ENCODE measurements at regions not wholly inside any gene's neighbourhood (a gene's known extent, or its start where the extent isn't known, plus 50 kb on each side); places are given as distances from the start of the nearest gene placed in this dataset.

- no peak for TF ChIP-seq FOSL1 (IDR thresholded peaks at IDR 0.05; ENCODE audit: low read depth)
These were observed 836.9 kb upstream of the HS3ST1 start (continued) for GRCh38 chr4:12265554-12265953.

GRCh38 chr4:12260453-12260852 lies 831.8 kb upstream of the HS3ST1 start:
- DNase-seq (ENCODE audit: low read depth, low spot score), result no peak

More at GRCh38 chr4:12260453-12260852, 831.8 kb upstream of the HS3ST1 start:
- Histone ChIP-seq H3K4me1 (ENCODE audit: control insufficient read depth in 1 of 2, insufficient read depth in 2 of 2, low read length in 2 of 2) (no peaks in the 10 kb centered on the region), H3K9me2 (ENCODE audit: insufficient read depth) (no peaks in the 10 kb centered on the region), H2AFZ (ENCODE audit: low read depth, low read length, poor library complexity, severe bottlenecking) (no peak overlapping the region), H3K9ac (ENCODE audit: low read length) (no peak overlapping the region), H3K36me3 (ENCODE audit: control insufficient read depth in 1 of 2, insufficient read depth in 2 of 2, low read length in 2 of 2) (no peaks in the 10 kb centered on the region), H3K9me3 (ENCODE audit: control insufficient read depth in 1 of 2, insufficient read depth in 1 of 2, low read depth in 1 of 2, low read length in 2 of 2) (no peaks in the 10 kb centered on the region), H3K79me2 (ENCODE audit: insufficient read depth, low read length) (no peaks in the 10 kb centered on the region), H4K20me1 (ENCODE audit: insufficient read depth) (no peaks in the 10 kb centered on the region), H3K4me3 (replicated peaks in 1 of 2; ENCODE audit: low read depth in 1 of 2, low read length in 2 of 2) (no peak overlapping the region), H3K27me3 (ENCODE audit: insufficient read depth, low read length) (no peaks in the 10 kb centered on the region), H3K4me2 (ENCODE audit: low read length) (no peak overlapping the region), H3K27ac (ENCODE audit: low read depth, low read length) (no peak overlapping the region)
- TF ChIP-seq YY1 (IDR thresholded peaks at IDR 0.05; ENCODE audit: extremely low read depth, insufficient replicate concordance, low read depth, low read length) (no peak), ZBTB33 (IDR thresholded peaks at IDR 0.05; ENCODE audit: extremely low read depth, insufficient replicate concordance, low read length) (no peak), TCF7L2 (IDR thresholded peaks at IDR 0.05; ENCODE audit: borderline replicate concordance, extremely low read depth, insufficient read depth, insufficient read length) (no peak), CTCF (IDR thresholded peaks at IDR 0.05 in 2 of 3, conservative IDR thresholded peaks at IDR 0.05 in 1 of 3; ENCODE audit: borderline replicate concordance in 1 of 3, insufficient read depth in 1 of 3, low read depth in 2 of 3, low read length in 2 of 3) (no peak), FOSL1 (IDR thresholded peaks at IDR 0.05; ENCODE audit: low read depth) (no peak), MAX (IDR thresholded peaks at IDR 0.05) (no peak), CEBPB (IDR thresholded peaks at IDR 0.05; ENCODE audit: low read depth) (no peak), ATF3 (IDR thresholded peaks at IDR 0.05) (no peak), RAD21 (IDR thresholded peaks at IDR 0.05; ENCODE audit: low read depth) (no peak)
- ChIA-PET RAD21 (ENCODE audit: low non-redundant PET in 1 of 2, low total read pairs in 2 of 2, uncharacterized antibody in 2 of 2, unreplicated experiment in 2 of 2) (no interaction called here), CTCF (no interaction called here), POLR2A (no interaction called here)
- BruUV-seq (replicated peaks), result no TSS peak
- ATAC-seq, result no peak
- intact Hi-C loops (cut with micrococcal nuclease), result no loop called here
